Stimulated activated CD4-positive, alpha-beta T cell treated with anti-CD3 and anti-CD28 coated beads, Interleukin-2, amount 100 ng/mL, for 24 hours (primary cell): ENCODE measurements at regions not wholly inside any gene's neighbourhood (a gene's known extent, or its start where the extent isn't known, plus 50 kb on each side); places are given as distances from the start of the nearest gene placed in this dataset.
A peak's percentile ranks its signal among the peaks of the same experiment; 100 is the strongest.

Experiments
- DNase-seq, 2 donors: peaks; one replicate each; pipeline ENCODE4 v3.0.0-alpha.2; 2020

DNA sequence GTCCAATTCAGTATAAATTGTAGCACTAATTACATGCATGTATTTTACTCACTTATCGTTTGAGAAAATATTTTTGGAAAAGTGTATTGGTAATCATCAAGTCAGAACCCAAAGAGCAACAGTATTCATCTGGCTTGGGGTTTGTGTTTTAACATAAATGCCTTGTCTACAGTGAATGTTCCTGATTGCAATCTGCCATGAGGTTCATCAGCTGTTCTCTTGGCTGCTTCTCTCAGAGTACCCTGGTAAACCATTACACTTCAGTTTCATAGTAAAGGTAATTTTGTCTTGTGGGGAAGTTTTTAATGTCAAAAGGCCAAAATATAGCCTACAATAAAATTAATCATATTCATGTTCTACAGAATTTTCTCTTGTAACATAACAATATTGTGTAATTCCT is 150.3 kb downstream of the IFI44 start:
- no peak for DNase-seq

DNA sequence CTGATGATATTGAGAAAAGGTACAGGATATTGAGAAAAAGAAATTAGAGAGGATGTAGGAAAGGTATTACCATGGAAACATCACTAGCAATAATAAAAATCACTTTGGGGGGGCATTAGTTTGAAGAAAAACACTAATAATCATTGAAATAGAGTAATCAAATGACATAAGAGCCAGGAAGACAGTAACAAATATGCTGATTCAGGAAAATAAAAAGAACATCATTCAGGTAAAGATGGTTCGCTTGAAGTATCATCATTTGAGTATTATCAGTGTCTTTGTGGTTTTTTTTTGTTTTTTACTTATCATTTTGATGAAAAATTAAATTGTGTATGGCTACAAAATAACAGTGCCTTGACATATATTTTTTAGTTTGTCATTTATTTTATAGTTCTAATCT is 164.5 kb downstream of the IFI44 start:
- no peak for DNase-seq

DNA sequence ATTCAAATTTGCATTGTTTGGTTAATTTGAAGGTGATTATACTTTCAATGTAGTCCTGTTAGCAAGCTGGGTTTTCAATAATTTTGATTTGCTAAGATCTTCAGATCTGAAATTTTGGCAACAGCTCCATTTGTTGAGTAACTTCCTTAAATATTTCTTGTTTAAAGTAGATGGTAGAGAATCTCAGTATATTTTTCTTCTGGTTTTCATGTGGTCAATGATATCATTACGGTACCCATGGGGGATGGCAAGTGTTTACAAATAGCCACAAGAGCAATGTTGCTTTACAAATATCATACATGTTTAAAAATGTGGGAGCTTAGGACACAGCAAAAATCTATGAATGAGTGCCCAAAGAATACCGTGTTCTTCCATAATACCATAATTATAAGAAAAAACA is 175.9 kb downstream of the IFI44 start:
- no peak for DNase-seq

DNA sequence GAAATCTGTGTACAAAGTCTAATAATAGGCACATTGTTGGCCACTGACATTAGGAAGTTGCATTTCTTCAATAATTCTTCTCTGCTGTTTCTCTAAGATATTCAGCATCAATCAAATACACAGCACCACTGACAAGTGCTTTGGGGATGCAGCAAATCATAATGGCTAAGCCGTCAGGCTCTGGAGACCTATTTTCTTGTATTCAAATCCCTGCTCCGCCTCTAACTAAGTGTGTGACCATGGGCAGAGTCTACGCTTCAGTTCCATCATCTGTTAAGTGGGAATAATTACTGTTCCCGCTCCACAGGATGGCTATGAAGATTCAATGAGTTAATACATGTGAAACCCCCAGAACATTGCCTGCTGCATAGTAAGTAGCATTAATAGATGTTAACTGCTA is 176.9 kb downstream of the ADGRL4 start:
- no peak for DNase-seq

DNA sequence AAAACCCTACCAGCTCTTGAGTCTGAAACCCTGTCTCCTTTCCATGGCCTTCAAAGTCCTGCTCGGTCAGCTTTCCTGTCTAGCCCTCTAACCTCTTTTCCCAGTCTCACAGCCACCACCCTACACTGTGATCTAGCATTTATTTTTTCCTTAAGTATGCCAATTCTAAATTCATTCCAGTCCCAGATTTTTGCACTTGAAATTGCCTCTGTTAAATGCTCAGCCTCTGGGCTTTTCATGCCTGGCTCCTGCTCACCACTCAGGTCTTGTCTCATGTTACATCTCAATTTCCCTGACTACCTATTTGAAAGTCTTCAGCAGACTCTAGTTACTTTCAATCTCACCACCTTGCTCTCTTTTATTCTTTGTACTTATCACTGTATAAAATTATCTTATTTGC is 176.2 kb downstream of the ADGRL4 start:
- DNase-seq: no peak

DNA sequence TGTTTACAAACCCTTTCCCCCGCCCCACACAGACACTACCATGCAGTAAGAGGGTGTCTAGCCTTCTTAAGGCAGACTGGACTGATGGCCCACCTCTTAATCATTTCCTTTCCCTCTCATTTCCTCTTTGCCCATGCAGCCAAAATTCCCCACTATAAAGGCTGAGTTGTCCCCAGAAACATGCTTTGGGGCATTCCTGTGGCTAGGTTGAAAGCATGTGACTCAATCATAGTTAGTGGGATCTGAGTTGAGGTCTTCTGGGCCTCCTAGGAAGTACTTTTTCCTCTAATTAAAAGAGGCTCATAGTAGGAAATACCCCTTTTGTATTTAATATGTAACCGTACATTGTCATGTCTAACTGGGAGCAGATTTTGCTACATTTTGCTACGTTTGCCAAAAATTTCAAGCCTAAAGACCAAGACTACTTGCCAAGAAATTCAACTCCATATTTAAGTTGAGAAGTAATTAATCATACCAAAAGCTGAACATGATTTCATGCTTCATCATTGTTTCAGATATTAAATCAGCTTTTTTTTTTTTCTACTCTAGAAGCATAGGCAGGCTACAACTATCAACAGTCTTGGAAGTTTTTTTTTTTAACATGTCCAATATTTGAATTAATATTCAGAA is 174.7 kb downstream of the ADGRL4 start:
- DNase-seq: no peak

DNA sequence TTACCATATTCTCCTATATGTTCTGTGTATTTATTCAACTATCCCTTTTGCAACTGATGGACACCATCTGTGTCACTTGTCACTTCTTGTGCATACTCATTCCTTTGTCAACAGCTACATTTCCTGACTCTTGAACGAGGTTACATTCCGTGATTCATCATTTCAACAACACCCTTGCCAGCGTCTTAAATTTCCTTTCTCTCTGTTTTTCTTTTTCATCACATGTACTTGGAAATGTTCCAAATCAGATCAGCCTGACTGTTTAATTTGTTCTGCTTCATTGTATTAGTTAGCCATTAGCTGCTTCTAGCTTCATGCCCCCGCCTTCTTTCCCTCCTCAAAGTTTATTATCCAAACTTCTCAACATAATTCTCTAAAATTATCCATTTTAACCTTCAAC is 173.0 kb downstream of the ADGRL4 start:
- no peak for DNase-seq

DNA sequence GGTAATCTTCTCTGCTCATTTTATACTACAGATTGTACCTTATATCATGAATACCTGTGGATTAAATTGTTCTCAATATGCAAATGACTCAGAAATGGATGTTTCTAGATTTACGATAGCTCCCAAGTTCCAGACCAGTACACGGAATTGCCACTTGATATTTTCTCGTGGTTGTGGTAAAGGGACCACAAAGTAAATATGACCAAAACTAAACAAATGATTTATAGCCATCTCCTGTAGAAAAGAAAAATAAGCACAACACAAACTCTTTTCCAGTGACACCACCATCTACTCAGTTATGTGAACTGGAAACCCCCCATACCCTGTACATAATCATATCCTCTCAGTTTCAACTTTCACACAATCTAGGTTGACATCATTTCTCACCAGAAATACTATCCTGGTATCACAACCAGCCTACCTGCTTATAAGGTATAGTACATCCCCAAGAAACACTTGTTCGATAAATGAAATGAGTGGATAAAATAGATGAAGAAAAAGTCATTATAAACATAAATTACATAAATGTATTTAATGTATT is 172.3 kb downstream of the ADGRL4 start:
- no peak for DNase-seq

DNA sequence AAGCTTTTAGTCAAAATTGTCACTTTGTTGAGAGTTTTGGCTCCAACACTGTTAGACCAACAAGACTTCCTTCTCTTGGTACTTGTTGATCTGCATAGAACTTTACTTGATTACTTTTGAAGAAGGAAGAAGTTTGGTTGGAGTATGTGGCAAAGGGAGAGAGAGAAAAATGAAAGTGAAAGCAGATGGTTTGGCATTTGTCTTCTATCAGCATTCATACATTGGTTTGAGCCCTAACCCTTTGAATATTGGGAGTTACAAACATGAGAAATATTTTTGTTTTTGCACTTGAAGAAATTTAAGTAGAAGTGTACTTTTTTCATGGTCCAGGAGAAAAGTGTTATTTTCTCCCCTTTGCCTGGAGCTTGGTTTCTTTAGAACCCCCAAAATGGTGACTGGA is 169.8 kb downstream of the ADGRL4 start:
- DNase-seq: no peak

DNA sequence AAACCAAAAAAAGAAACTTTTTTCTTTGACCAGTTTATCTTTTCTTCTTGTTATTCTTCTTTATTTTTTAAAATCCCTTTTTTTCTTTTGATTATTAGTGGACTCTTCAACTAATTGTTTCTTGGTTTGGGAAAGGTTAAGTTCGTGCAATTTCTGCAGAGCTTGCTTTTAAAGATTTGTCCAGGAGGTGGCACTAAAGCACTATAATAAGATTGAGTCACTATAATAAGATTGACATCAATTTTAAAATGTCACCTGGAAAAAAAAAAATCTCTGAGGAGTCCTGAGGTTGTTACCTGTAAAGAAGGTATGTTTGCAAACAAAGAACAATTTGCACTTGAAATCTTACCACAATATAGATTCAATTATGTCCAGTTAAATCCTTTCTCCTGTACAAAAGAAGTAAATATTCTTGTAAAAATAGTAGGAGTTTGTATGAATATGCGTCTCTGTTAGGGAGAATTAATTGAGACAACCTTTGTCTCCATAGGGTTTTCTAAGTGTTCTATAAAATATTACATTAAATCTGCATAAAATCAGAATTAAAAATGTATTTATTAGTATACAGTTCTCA is 166.7 kb downstream of the ADGRL4 start:
- DNase-seq: peak; percentile 14 to 34
